NCI-H82 (cell line): ENCODE measurements at regions not wholly inside any gene's neighbourhood (a gene's known extent, or its start where the extent isn't known, plus 50 kb on each side); places are given as distances from the start of the nearest gene placed in this dataset.
"Not testable (repeated sequence)": the region's sequence is repeated elsewhere in the genome, so short reads cannot be mapped to it uniquely, and the experiment has no call there.

Experiments
- DNase-seq: peaks from one replicate; lab custom pipeline; 2025; lab: John Stamatoyannopoulos, UW

GRCh38 chr7:9711259-9711918, 1262.3 kb upstream of the PHF14 start:
- DNase-seq = no peak

- no peak for DNase-seq
Observed at GRCh38 chr7:9718071-9718661, 1255.5 kb upstream of the PHF14 start.

GRCh38 chr7:9719303-9719702, 1254.4 kb upstream of the PHF14 start:
- no peak for DNase-seq

- no peak for DNase-seq
Observed at GRCh38 chr7:9719721-9720120, 1254.0 kb upstream of the PHF14 start.

GRCh38 chr7:9725940-9726663, 1247.6 kb upstream of the PHF14 start:
- DNase-seq = not testable (repeated sequence)

GRCh38 chr7:9726811-9727210, 1246.9 kb upstream of the PHF14 start:
- not testable (repeated sequence) for DNase-seq

- not testable (repeated sequence) for DNase-seq
Observed at GRCh38 chr7:9727467-9727869, 1246.2 kb upstream of the PHF14 start.

GRCh38 chr7:9728014-9728657, 1245.5 kb upstream of the PHF14 start:
- DNase-seq = not testable (repeated sequence)

- DNase-seq = no peak
Observed at GRCh38 chr7:9752033-9752432, 1221.6 kb upstream of the PHF14 start.

GRCh38 chr7:9761224-9761623, 1212.4 kb upstream of the PHF14 start:
- no peak for DNase-seq

GRCh38 chr7:9776900-9777299, 1196.8 kb upstream of the PHF14 start:
- peak; percentile 73 for DNase-seq

- no peak for DNase-seq
Observed at GRCh38 chr7:9778367-9778766, 1195.3 kb upstream of the PHF14 start.

GRCh38 chr7:9781710-9782109, 1192.0 kb upstream of the PHF14 start:
- no peak for DNase-seq

GRCh38 chr7:9782275-9782674, 1191.4 kb upstream of the PHF14 start:
- no peak for DNase-seq

- DNase-seq = no peak
Observed at GRCh38 chr7:9785211-9785610, 1188.5 kb upstream of the PHF14 start.

GRCh38 chr7:9796241-9796640, 1177.4 kb upstream of the PHF14 start:
- peak; percentile 17 for DNase-seq

- no peak for DNase-seq
Observed at GRCh38 chr7:9822458-9823290, 1151.0 kb upstream of the PHF14 start.

GRCh38 chr7:9835199-9835598, 1138.5 kb upstream of the PHF14 start:
- DNase-seq = no peak

GRCh38 chr7:9836671-9837070, 1137.0 kb upstream of the PHF14 start:
- no peak for DNase-seq

- no peak for DNase-seq
Observed at GRCh38 chr7:9842301-9842700, 1131.4 kb upstream of the PHF14 start.

GRCh38 chr7:9846902-9847301, 1126.8 kb upstream of the PHF14 start:
- DNase-seq = no peak

- no peak for DNase-seq
Observed at GRCh38 chr7:9854605-9855004, 1119.1 kb upstream of the PHF14 start.
